Activated CD4-positive, CD25-positive, alpha-beta regulatory T cell treated with anti-CD3 and anti-CD28 coated beads, Interleukin-2, amount 50 U/mL, for 24 hours (primary cell): ENCODE measurements at regions not wholly inside any gene's neighbourhood (a gene's known extent, or its start where the extent isn't known, plus 50 kb on each side); places are given as distances from the start of the nearest gene placed in this dataset.

Source experiments
- ATAC-seq, 2 donors: fragments of 150-1000 bp; cut with Tn5 transposase; one replicate each; pipeline ENCODE4 v1.10.0; 2021; ENCODE audit warnings: mild to moderate bottlenecking in 1 of 2, moderate library complexity in 1 of 2

DNA sequence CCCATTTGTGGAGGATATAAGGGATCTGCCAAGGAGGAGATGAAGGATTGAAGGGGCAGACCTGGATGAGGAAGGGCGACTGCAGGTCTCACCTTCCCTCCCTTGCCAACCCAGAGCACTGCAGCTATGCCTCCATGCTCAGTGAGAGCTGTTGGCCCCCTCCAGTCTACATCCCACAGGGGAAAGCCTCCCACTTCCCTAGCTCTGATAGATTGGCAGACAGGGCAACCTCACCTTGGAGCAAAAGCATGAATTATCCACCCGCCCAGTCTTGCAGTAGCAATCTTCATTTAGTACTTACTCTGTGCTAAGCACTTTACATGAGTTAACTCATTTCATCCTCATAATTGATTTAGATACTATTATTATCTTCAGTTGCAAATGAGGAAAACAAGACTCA is 70.4 kb upstream of the SMNDC1 start:
- ATAC-seq = no peak

DNA sequence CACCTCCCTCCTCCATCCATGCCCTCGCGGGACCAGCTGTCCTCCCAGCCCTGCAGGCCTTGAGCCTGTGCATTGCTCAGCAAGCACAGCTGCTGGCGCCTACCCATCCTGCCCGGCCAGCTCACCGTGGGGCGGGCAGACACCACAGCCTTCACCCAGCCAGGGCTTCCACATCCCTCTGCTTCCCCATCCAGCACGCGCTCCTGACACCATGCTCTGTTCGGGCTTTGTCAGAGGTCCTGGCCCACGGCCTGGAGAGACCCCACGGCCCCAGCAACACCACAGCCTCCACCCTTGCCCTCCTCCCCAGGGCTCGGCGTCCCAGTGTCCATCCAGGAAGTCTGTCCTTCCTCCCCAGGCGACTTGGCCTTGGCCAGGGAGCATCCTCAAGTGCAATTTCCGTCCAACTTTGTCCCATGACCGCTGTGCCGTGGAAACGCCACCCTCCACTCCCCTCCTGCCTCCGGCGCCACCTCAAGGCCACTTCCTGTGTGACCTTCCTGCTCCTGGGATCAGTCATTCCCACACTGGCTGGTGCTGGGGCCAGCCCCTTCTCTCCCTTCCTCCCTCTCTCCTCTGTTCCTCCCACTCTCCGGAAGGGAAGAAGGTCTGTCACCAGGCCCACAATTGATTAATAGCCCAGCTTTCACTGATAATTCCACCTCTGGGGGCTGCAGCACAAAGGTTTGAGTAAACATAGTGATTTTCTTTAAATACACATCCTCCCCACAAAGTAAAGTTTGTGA is 71.5 kb upstream of the SMNDC1 start:
- no peak for ATAC-seq

DNA sequence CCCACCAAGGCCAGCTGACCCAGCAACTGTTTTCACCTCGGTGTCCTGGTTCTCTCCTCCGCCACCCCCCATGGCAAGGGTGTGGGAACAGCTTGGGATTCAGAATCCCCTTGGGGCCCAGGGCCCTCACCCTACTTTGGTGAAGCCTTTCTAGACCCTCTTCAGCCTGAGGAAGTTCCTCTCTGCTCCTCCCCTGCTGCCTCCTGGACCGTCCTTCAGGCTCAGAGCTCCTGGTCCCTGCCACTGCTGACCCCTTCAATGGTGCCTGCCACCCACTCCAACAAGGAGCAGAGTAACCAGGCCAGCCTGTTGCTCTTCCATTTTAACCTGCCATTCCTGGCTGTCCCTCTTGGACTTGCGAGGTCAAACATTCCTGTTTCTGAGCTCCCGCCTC is 72.0 kb upstream of the SMNDC1 start:
- ATAC-seq = no peak

DNA sequence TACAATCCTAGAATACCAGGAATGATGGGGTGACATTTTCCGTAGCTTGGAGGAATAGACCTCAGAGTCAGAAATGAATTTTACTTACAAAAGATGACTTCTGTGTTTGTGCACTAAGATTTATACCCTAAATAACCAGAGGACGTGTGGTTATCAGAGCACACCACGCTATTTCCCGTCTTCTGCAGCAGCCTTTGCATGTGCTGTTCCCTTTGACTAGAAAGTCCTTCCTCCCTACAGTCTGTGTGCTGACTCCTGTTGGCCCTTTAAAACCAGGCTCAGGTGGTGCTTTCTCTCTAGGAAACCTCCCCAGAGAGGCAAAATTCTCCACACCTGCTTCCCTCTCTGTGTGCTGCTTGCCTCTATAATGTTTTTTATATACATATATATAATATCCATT is 73.3 kb upstream of the SMNDC1 start:
- no peak for ATAC-seq

DNA sequence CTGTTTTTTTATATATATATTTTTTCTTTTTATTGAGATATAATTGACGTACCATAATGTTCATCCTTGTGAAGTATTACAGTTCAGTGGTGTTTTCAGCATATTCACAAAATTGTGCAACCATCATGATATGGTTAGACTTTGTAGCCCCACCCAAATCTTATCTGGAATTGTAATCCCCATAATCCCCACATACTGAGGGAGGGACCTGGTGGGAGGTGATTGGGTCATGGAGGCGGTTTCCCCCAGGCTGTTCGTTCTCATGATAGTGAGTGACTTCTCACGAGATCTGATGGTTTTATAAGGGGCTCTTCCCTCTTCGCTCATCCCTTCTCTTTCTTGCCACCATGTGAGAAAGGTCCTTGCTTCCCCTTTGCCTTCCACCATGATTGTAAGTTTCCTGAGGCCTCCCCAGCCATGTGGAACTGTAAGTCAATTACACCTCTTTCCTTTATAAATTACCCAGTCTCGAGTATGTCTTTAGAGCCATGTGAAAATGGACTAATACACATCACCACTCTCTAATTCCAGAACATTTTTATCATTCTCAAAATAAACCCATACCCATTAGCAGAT is 73.9 kb upstream of the SMNDC1 start:
- ATAC-seq = no peak

DNA sequence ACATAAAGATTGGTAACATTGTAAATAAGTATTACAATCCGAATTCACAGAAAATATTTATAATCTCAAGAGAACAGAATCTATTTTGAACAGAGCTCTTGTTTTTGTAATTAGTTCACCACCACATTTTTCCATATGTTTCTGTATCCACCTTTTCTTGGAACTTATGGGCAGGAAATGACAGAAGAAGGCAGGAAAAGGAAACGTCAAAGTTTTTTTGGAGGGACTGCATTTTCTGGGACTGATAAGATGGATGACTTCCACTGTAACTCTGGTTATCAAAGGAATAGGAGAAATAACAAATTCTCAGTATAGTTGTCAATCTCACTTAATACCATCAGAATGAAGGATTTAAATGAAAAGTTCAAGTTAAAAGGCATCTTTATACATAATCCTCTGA is 75.1 kb upstream of the SMNDC1 start:
- ATAC-seq = no peak

DNA sequence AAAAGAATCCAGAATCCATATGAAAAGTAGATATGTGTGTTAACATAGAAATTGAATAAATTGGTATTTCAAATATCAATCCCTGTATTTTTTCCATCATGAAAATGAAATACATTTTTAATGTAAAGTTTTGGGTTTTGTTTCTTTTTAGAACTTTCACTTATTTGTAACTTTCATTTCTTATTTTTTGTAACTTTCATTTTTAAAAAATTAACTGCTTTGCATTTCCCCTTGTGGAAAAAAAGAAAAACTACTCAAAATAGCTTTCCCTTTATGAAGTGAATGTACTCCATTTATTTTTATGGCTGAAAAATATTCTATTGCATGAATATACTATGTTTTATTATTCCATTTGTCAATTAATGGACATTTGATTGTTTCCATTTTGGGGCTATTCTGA is 75.6 kb upstream of the SMNDC1 start:
- no peak for ATAC-seq

DNA sequence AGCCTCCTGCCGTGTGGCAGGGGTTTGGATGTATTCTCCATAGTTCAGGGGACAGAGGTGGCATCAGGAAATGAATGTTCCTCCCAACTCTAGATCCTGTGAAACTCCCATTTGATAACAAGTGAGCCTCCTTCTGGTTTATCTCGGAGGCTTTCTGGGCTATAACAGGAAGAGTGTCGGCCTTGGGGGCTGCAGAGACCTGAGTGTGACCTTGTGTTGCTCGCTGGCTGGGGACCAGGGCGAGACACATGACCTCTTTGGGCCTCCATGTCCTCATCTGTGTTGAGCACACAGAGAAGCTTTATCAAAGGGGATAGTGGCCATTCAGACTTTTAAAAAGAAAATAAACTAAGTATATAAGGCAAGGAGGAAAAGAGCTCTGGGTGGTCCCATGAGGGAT is 78.0 kb upstream of the SMNDC1 start:
- no peak for ATAC-seq

DNA sequence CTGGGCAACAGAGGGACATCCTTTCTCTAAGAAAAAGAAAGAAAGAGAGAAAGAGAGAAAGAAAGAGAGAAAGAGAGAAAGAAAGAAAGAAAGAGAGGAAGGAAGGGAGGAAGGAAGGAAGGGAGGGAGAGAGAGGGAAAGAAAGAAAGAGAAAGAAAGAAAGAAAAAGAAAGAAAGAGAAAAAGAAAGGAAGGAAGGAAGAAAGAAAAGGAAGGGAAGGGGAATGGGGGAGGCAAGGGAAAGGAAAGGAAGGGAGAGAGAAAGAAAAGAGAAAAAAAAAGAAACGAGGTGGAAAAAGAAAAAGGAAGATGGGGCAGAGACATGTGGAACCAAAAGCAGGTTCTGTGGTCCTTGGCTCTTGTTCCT is 82.9 kb upstream of the SMNDC1 start:
- no peak for ATAC-seq

DNA sequence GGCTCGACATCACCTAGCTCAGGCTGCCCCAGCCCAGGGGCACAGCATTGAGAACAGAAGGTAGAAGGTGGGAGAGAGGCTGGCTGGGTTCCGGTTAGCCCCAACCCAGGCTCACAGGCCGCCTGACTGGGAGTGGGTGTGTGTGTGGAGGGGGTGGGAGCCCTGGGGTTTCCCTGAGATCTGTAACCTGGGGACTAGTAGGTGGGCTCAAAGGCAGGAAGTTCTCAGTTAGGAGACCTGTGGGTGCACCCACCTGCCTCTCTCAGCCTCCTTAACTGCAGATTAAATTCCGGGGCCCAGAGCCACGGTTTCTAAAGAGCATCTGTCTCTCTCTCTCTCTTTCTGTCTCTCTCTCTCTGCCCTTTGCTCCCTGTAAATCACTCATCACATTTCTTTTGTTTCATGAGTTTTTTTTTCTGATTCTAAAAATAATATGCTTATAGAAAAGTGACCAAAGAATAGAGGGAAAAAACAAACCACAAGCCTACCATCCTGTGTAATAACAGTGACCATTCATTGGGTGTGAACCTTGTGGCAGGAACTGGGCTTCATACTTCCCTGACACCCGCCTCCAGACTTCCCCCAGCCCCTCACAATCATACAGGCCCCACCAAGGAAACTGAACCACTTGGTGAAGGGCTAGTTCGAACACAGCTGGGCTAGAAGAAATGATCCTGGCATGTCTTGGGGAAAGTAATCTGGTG is 83.4 kb upstream of the SMNDC1 start:
- peak; percentile 55 to 70 for ATAC-seq

DNA sequence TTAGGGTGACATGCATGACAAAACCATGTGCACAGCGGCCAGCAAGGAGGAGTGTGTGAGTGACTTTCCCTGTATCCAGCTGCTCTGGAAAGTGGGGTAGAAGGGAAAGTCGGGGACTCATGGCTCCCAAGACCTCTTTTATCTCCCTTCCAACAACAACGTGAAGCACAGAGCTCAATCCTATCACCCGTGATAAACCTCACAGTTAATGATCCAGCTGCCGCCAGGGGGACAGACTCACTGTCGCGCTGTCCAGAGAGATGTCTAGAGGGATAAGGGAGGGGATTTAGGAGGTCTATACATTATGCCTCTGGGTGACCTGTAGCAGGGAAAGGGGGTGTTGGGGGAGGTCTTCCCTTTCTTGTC is 84.0 kb upstream of the SMNDC1 start:
- no peak for ATAC-seq

DNA sequence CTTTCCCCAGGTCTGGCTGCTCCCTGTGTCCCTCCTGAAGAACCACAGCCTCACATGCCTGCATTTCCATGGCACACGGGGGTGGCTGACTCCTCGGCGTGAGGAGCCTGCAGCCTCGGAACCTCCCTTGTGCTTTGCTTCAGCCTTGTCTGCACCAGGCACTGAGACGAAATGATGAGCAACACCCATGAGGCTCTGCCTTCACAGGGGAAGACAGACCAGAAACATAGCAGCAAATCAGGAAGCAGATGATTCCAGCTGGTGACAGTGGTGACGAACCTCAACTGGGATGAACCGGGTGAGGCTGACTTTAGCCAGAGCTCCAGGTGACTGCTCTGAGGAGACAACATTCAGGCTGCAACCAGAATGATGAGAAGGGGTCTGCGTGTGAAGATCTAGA is 84.5 kb upstream of the SMNDC1 start:
- ATAC-seq = no peak

DNA sequence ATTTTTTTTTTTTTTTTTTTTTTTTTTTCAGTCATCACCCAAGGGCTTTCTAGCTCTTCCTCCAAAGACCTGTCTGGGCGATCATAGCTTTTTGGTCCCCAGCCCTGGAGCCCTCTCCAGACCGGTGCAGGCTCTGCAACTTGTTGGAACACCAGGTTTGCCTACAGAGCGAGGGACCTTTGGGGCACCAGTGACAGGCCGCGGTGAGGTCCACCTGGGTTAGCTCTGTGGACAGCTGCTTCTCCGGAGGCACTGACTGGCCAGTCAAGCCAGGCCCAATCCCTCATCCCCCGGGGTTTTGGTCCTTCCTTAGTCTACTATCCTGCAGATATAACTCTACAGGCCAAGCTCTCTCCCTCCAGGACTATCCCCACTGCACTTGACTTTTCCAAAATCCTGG is 86.8 kb upstream of the SMNDC1 start:
- no peak for ATAC-seq

DNA sequence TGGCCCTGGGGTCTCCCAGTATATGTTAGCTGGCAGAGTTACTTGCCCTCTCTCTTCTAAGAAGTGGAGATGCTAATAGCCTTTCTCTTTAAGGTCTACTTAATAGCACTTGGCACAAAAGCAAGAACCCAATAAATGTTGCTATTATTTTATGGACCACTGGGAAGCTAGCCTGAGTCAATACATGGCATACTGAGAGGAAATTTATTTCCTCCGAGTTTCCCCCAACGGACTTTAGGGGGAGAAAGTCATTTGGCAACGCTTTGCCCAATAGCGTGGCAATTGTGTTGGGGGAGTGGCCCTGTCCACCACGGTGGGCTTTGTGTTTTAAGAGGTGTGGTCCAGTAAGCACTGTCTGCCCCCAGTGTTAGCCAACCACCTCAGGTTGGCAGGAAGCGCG is 87.4 kb upstream of the SMNDC1 start:
- ATAC-seq = no peak

DNA sequence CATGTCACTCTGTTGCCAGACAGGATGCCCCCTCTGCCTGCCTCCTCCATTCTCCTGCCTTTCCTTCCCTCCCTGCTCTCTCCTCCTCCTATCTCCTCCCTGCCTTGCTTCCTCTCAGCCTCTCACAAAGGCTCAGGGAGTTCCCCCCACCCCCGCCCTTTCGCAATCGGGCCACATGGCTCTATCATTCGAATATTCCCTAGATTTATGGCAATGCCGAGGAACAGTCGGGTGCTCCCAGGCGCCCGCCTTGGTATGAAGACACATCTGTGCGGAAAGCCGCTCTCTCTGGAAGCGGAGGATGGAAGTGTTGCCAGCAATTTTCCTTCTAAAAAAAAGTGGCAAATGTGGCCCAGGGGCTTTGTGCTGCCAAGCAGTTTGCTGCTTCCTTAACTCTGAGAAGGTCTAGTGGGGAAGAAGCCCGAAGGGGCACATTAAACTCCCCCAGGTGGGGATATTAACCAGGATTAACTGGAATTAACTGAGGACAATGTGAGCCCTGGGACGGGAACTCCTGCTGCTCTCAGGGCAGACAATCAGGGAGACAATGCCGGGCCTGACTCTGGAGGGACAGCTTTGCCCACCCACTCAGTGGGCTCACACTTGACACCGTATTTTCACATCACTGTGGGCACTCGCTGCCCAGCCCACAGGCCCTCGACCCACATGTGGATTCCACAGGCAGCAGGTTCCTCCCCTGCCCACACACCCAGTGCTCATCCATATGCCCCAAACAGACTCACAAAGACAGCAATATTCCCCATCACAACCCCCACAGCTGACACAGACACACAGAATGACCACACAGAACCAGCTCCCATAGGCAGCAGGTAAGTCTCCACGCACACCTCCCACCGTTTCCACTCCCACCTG is 88.4 kb upstream of the SMNDC1 start:
- ATAC-seq = no peak

DNA sequence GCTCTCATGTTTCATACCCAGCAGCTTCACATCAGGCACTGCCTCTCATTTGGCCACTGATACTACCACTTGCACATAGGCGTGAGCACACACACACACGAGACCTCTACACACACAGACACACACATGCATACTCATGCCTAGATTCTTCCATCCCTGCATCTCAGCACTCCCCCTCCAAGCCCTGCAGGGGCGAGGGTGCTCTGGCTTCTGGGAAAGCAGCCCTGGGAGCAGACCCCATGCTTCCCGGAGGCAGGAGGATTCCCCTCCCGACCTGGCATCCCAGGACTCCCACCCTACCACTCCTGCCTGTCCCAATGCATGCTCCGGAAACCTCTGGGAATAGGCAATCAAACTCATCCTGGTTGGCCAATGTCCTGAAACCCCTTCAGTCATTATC is 89.1 kb upstream of the SMNDC1 start:
- ATAC-seq = no peak

DNA sequence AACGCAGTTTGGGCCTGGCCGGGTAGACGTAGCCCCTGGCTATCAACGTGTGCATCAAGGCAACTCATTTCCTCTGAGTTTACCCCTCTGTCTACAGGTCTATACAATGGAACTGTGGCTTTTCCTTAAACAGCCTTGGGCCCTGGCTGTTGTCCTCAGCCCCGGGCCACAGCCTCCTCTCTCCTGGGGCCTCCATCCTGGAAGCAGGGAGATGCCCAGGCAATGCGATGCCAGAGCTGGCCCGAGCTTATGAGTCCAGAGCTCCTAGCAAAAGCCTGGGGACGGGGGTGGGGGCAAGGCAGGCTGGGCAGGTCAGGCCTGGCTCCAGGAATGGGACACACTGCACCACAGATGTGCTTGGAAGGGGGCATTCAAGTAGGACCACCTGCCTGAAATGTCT is 89.6 kb upstream of the SMNDC1 start:
- no peak for ATAC-seq

DNA sequence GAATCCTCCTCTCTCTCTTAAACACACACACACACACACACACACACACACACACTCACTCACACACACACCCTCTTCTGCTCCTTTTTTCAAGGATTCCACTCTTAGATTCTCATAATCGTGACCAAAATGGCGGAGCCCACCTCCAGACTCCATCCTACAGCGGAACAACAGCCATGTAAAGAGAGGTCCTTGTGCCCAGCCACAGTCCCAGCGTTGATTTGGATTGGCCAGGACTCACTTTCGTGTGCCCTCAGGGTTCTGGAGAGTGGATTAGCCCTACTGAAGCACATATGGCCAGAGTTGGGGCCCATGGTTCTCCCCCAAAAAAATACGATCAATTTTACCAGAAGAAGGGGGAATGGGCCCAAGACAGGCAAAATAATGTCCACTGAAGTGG is 90.2 kb upstream of the SMNDC1 start:
- no peak for ATAC-seq

DNA sequence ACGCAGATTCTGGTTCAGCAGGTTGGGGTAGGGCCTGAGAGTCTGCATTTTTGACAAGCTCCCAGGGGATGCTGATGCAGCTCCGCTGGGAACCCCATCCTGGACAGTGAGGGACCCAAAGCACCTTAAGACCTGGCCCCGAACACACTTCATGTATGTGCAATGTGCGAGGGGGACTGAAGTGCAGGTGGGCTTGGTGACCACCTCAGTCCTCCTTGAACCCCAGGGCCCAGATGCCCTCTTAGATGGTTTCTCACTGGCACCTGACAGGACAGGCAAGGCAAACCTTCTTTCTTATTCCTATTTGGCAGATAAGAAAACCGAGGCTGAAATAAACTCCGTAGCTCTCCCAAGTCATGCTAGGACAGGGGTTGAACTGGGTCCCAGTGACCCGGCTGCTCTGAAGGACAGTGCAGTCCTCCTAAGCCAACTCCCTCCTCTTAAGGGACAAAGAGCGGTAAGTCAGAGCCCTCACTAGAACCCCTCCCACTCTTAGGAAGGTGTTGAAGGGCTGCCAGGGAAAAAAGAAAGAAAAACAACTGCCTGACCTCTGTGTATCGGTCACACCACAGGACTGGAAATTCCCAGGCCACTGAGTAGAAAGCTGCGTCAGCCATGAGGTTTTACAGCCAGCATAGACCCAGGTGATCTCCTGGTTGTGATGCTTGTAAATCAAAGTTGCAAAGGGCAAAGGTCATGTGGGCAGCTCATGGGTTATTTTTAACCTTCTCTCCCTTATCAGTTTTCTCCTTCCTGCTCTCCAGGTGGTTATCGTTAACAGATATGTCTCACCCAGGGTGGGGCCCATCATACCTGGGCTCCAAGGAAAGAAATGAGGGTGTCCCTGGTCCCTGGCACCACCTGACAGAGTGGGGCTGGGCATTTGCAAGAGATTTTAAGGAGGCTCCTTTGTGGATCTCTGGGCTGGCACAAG is 90.9 kb upstream of the SMNDC1 start:
- ATAC-seq = peak; percentile 83 to 90

DNA sequence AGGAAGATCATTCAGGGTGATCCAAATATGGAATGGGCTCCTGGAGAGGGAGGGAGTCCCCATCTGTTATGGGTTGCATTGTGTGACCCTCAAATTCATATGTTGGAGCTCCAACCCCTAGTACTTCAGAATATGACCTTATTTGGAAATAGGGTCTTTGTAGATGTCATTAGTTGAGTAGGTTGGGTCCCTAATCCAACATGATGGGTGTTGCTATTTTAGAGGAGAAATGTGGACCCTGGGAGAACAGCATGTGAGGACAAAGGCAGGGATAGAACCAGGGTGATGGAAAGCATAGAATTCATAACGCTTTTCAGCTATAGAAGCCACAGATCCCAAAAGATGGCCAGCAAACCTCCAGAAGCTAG is 91.5 kb upstream of the SMNDC1 start:
- no peak for ATAC-seq

DNA sequence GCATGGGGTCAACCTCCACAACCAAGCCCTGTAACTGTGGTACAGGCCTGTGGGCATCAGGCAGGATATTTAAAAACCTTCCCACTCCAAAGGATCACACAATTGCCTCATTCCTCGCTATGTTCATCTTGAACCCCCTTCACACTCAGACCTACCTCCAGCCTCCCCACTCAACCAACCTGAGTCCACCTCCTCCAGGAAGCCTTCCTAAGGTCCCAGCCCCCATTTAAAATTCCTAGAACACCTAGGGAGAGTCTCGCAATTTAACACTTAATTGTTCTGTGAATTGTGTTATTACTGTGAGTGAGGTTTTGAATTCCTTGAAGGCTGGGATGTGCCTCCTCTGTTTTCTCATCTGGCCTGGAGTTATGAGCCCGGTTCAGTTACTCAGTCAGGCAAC is 93.1 kb upstream of the SMNDC1 start:
- ATAC-seq = no peak

DNA sequence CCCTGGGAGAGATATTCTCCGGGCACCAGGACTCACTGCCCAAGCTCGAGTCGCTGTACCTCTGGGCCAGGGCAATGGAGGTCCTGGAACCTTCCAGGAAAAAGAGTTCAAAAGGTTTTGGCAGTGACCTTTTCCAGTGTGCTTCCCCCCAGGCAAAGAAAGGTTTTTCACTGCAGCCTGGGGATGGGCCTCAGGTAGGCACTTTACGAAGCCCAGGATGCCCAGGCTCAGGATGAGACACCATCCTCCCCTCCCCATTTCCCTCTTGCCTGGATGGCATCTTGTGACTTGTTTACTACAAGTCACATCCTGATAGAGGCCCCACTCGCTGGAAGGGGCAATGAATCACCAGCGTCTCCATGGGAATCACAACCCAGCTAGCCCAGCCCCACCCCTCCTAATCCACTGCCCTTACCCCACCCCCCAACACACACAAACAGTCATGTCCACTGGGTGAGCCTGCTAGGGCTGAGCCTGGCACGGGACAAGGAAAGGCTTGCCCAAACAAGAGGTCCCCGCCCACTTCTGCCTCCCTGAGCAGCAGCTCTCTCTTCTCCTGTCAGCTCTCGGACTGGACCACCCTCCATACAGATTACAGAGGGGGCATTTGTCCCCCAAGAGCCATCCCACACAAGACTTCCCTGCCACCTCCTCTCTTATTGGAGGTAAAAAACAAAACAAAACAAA is 93.8 kb upstream of the SMNDC1 start:
- no peak for ATAC-seq
